CD4-positive, alpha-beta T cell (primary cell): ENCODE measurements at regions not wholly inside any gene's neighbourhood (a gene's known extent, or its start where the extent isn't known, plus 50 kb on each side); places are given as distances from the start of the nearest gene placed in this dataset.

Experiments
- ATAC-seq: fragments of 200-7000 bp; cut with Tn5 transposase; one replicate; pipeline ENCODE4 v1.10.0; 2022; ENCODE audit warnings: mild to moderate bottlenecking; ENCODE audit not compliant: poor library complexity
- CTCF ChIA-PET: fragments of 350-600 bp; sonication (Branson Sonifier 250); formaldehyde crosslinking; loops from one replicate; lab custom pipeline; 2021; ENCODE audit warnings: antibody characterized with exemption, inconsistent platforms; lab: Charles Lee
- POLR2A ChIA-PET: fragments of 350-600 bp; sonication (Branson Sonifier 250); formaldehyde crosslinking; loops from one replicate; lab custom pipeline; 2021; ENCODE audit warnings: antibody characterized with exemption, inconsistent platforms; lab: Charles Lee
- DNase-seq, 14 experiments: peaks; one replicate each; pipeline ENCODE4 v3.0.0-alpha.2; 2013 to 2020; ENCODE audit warnings: mixed read lengths in 2 of 14
- H3K27ac ChIP-seq, 2 donors: one replicate each; pipeline versions ENCODE4 v1.5.1 to v1.7.0; 2013; ENCODE audit warnings: low read length in 2 of 2, low read depth in 1 of 2, mild to moderate bottlenecking in 1 of 2
- H3K27me3 ChIP-seq, 2 experiments: 1 replicate in 1 of 2; 2 replicates in 1 of 2; pipeline versions ENCODE4 v1.6.1 to v1.7.0; 2013; ENCODE audit warnings: low read length in 2 of 2, control low read depth in 1 of 2, mild to moderate bottlenecking in 1 of 2, moderate library complexity in 1 of 2; ENCODE audit not compliant: insufficient read depth in 2 of 2, control insufficient read depth in 1 of 2
- H3K36me3 ChIP-seq: one replicate; pipeline ENCODE4 v1.6.1; 2013; ENCODE audit warnings: low read length, control low read depth; ENCODE audit not compliant: insufficient read depth
- H3K4me1 ChIP-seq: one replicate; pipeline ENCODE4 v1.6.1; 2013; ENCODE audit warnings: low read length, control low read depth; ENCODE audit not compliant: insufficient read depth
- H3K4me3 ChIP-seq: one replicate; pipeline ENCODE4 v1.5.1; 2013; ENCODE audit warnings: mild to moderate bottlenecking, low read length, moderate library complexity
- H3K9me3 ChIP-seq, 2 experiments: 1 replicate in 1 of 2; 2 replicates in 1 of 2; pipeline versions ENCODE4 v1.6.1 to v1.7.0; 2013; ENCODE audit warnings: low read length in 2 of 2, mild to moderate bottlenecking in 2 of 2, control low read depth in 1 of 2, moderate library complexity in 1 of 2; ENCODE audit not compliant: control insufficient read depth in 1 of 2, insufficient read depth in 1 of 2
- H3K27ac Mint-ChIP-seq: one replicate; pipeline ENCODE4 v1.8.0; 2020; ENCODE audit warnings: mixed read lengths
- H3K27me3 Mint-ChIP-seq: one replicate; pipeline ENCODE4 v1.8.0; 2021; ENCODE audit warnings: mixed read lengths
- H3K36me3 Mint-ChIP-seq: one replicate; pipeline ENCODE4 v1.8.0; 2021; ENCODE audit warnings: low read depth, mixed read lengths
- H3K4me1 Mint-ChIP-seq: one replicate; pipeline ENCODE4 v1.8.0; 2021; ENCODE audit warnings: low read depth, mixed read lengths
- H3K4me3 Mint-ChIP-seq: one replicate; pipeline ENCODE4 v1.8.0; 2020; ENCODE audit warnings: mild to moderate bottlenecking, mixed read lengths
- H3K9me3 Mint-ChIP-seq: one replicate; pipeline ENCODE4 v1.8.0; 2020; ENCODE audit warnings: mixed read lengths
- CTCF ChIP-seq: fragments of 200-600 bp; IDR thresholded peaks from one replicate; pipeline ENCODE4 v1.8.0; 2022; ENCODE audit warnings: antibody characterized with exemption, mild to moderate bottlenecking
- intact Hi-C, 2 experiments: fragments of 100-400 bp; cut with DNase I in 1 of 2; cut with micrococcal nuclease in 1 of 2; formaldehyde crosslinking; loops; one replicate each; pipeline versions ENCODE4 v1.15.1 to v1.9.0; 2023 to 2025; cut with DNase I, micrococcal nuclease

DNA sequence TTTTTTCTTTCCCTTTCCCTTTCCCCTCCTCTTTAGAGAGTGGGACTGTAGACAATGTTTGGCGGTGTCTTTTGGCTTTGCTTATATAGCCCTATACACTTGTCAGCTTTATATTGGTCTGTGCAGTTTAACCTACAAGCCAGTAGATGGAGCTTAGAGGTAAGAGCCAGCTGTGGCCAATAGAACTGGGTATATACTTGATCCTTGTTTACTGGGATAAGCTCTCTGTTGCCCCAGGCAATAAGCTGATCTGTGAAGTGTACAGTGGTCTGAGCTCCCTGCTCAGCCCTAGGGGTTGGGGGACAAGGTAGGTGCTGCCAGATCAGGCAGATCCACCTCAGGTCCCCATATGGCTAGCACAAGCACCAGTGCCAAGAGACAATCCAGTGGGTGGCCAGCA lies 434.1 kb downstream of the NOVA1 start:
- H3K9me3 Mint-ChIP-seq, result peaks cover 11% of the 10 kb centered on the region
- Histone ChIP-seq H3K4me3 (no peak overlapping the region), H3K9me3 (peaks cover 5 to 12% of the 10 kb centered on the region in 2 experiments), H3K36me3 (no peaks in the 10 kb centered on the region), H3K27ac (no peak overlapping the region), H3K4me1 (no peaks in the 10 kb centered on the region), H3K27me3 (no peaks in the 10 kb centered on the region)
- no peak for DNase-seq
- no peak for TF ChIP-seq CTCF
- intact Hi-C loops, result no loop called here
- ChIA-PET POLR2A (no interaction called here), CTCF (no interaction called here)
- H3K4me3 Mint-ChIP-seq, result no peak overlapping the region
- no peaks in the 10 kb centered on the region for H3K27me3 Mint-ChIP-seq
- H3K36me3 Mint-ChIP-seq, result no peaks in the 10 kb centered on the region
- no peak for ATAC-seq
- no peaks in the 10 kb centered on the region for H3K4me1 Mint-ChIP-seq
- H3K27ac Mint-ChIP-seq, result no peak overlapping the region

DNA sequence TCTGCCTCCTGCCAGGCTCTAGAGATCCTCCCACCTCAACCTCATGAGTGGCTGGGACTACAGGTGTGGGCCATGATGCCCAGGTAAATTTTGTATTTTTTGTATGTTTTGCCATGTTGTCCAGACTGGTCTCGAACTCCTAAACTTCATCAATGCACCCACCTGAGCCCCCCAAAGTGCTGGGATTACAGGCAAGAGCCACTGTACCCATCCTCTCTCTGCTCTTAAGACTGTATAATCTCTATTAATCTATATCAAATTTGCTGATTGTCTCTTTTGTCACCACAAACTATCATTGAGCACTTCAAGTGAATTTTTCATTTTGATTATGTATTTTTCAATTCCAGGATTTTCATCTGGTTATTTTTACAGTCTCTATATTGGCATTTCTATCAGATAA lies 440.3 kb downstream of the NOVA1 start:
- no peaks in the 10 kb centered on the region for H3K27me3 Mint-ChIP-seq
- Histone ChIP-seq H3K9me3 (peaks cover 7 to 21% of the 10 kb centered on the region in 2 experiments), H3K4me1 (no peaks in the 10 kb centered on the region), H3K36me3 (no peaks in the 10 kb centered on the region), H3K27ac (no peak overlapping the region), H3K4me3 (no peak overlapping the region), H3K27me3 (no peaks in the 10 kb centered on the region)
- ChIA-PET CTCF (no interaction called here), POLR2A (no interaction called here)
- no peaks in the 10 kb centered on the region for H3K4me1 Mint-ChIP-seq
- TF ChIP-seq CTCF, result no peak
- no peak for DNase-seq
- no peaks in the 10 kb centered on the region for H3K36me3 Mint-ChIP-seq
- no peak overlapping the region for H3K4me3 Mint-ChIP-seq
- intact Hi-C loops, result no loop called here
- H3K27ac Mint-ChIP-seq, result no peak overlapping the region
- H3K9me3 Mint-ChIP-seq, result peaks cover 16% of the 10 kb centered on the region
- no peak for ATAC-seq

GRCh38 chr14:26143057-26143456 lies 454.8 kb downstream of the NOVA1 start:
- ChIA-PET CTCF (no interaction called here), POLR2A (no interaction called here)
- ATAC-seq (no peak), DNase-seq (no peak)
- no peak overlapping the region for H3K4me3 ChIP-seq
- H3K27me3 ChIP-seq, result no peaks in the 10 kb centered on the region
- H3K4me1 ChIP-seq, result no peaks in the 10 kb centered on the region
- no peak overlapping the region for H3K27ac ChIP-seq
- Mint-ChIP-seq H3K27ac (no peak overlapping the region), H3K27me3 (no peaks in the 10 kb centered on the region), H3K4me1 (no peaks in the 10 kb centered on the region), H3K36me3 (no peaks in the 10 kb centered on the region), H3K4me3 (no peak overlapping the region), H3K9me3 (peaks cover 7% of the 10 kb centered on the region)
- TF ChIP-seq CTCF, result no peak
- peaks cover 0 to 8% of the 10 kb centered on the region in 2 experiments for H3K9me3 ChIP-seq
- intact Hi-C loops, result no loop called here
- H3K36me3 ChIP-seq, result no peaks in the 10 kb centered on the region
